Epithelial cell of esophagus (primary cell): ENCODE measurements at regions not wholly inside any gene's neighbourhood (a gene's known extent, or its start where the extent isn't known, plus 50 kb on each side); places are given as distances from the start of the nearest gene placed in this dataset.

Source experiments
- DNase-seq: peaks from one replicate; pipeline ENCODE4 v3.0.0; 2010; ENCODE audit warnings: low read depth
- H3K4me3 ChIP-seq: 2 replicates; pipeline ENCODE4 v1.5.1; 2011; ENCODE audit warnings: mild to moderate bottlenecking, low read length, control low read depth
- CTCF ChIP-seq: IDR thresholded peaks from 2 replicates; pipeline ENCODE4 v1.5.1; 2011; ENCODE audit warnings: low read depth, mild to moderate bottlenecking, low read length, control low read depth, inconsistent platforms; ENCODE audit not compliant: insufficient read depth; ENCODE audit errors: missing control alignments

- no peak overlapping the region for H3K4me3 ChIP-seq
- no peak for TF ChIP-seq CTCF
- no peak for DNase-seq
These were observed 335.3 kb upstream of the SMIM21 start for GRCh38 chr18:75762758-75763157.

- H3K4me3 ChIP-seq = no peak overlapping the region
- no peak for TF ChIP-seq CTCF
- DNase-seq = no peak
These were observed 332.7 kb upstream of the SMIM21 start for GRCh38 chr18:75760208-75760607.

DNA sequence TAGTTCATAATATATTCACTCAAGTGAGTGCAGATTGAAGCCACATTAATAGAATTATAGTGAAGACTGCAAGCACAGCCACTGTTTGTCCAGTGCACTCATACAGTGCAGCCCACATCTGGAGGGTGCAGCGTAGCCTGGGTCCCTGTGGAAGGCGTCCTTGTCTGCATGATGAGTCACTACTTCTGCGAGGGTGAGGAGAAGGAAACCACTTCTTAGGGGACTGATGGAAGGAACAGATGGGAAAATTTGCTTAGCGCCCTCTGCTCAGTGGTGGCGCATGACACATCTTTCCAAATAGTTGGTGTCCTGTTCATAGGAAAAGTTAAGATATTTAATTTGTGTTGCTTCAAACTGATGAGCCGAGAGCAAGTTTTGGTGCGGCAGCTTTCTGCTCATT, 330.4 kb upstream of the SMIM21 start:
- no peak for DNase-seq
- TF ChIP-seq CTCF = no peak
- H3K4me3 ChIP-seq = no peak overlapping the region

DNA sequence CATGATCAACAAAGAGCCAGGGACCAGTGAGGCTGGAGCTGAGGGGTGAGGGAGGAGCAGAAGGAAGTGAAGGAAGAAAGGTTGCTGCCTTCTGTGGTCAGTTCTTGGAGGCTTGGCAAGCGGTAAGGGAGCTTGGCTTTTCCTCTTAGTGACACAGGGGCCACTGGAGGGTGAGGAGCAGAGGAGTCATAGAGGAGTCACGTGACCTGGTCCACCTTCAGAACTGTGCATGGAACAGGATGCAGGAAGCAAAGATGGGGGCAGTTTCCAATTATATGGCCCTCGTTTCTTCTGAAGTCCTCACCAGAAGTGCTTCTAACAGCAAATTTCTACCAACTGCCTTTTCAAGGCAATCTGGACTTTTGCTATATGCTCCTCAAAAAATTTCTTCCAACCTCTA, 326.9 kb upstream of the SMIM21 start:
- no peak for TF ChIP-seq CTCF
- H3K4me3 ChIP-seq = no peak overlapping the region
- no peak for DNase-seq

- no peak for TF ChIP-seq CTCF
- H3K4me3 ChIP-seq = no peak overlapping the region
- no peak for DNase-seq
These were observed 326.2 kb upstream of the SMIM21 start for GRCh38 chr18:75753753-75754152.

- H3K4me3 ChIP-seq = no peak overlapping the region
- no peak for TF ChIP-seq CTCF
These were observed 325.3 kb upstream of the SMIM21 start for GRCh38 chr18:75752740-75753263.

GRCh38 chr18:75745147-75745546, 317.6 kb upstream of the SMIM21 start:
- no peak for TF ChIP-seq CTCF
- DNase-seq = no peak
- no peak overlapping the region for H3K4me3 ChIP-seq

More at GRCh38 chr18:75752740-75753263, 325.3 kb upstream of the SMIM21 start:
- DNase-seq = no peak
